Breast epithelium (tissue), 4 donors: ENCODE measurements at regions not wholly inside any gene's neighbourhood (a gene's known extent, or its start where the extent isn't known, plus 50 kb on each side); places are given as distances from the start of the nearest gene placed in this dataset.
A peak's percentile ranks its signal among the peaks of the same experiment; 100 is the strongest.

ENCODE experiments used
- DNase-seq, 2 donors: peaks; one replicate each; pipeline ENCODE4 v3.0.0-alpha.2; 2019; ENCODE audit warnings: low spot score in 2 of 2
- H3K27ac ChIP-seq, 2 donors: fragments of 200-600 bp; sonication (generic) in 1 of 2; one replicate each; pipeline ENCODE4 v1.5.1; 2016 to 2019; ENCODE audit warnings: mild to moderate bottlenecking in 1 of 2
- H3K27me3 ChIP-seq, 2 donors: fragments of 200-600 bp; sonication (generic) in 1 of 2; one replicate each; pipeline versions ENCODE4 v1.5.1 to v1.6.0; 2017 to 2019; ENCODE audit warnings: control low read depth in 1 of 2, mild to moderate bottlenecking in 1 of 2
- H3K36me3 ChIP-seq: fragments of 200-600 bp; one replicate; pipeline ENCODE4 v1.5.1; 2019
- H3K4me1 ChIP-seq, 2 donors: fragments of 200-600 bp; sonication (generic); one replicate each; pipeline ENCODE4 v1.5.1; 2016 to 2019; ENCODE audit warnings: control low read depth in 1 of 2
- H3K4me3 ChIP-seq, 3 donors: fragments of 200-600 bp; sonication (generic); 1 replicate in 2 of 3; 2 replicates in 1 of 3; pipeline ENCODE4 v1.5.1; 2016 to 2019; ENCODE audit warnings: mild to moderate bottlenecking in 3 of 3, moderate library complexity in 2 of 3
- H3K9me3 ChIP-seq, 2 donors: fragments of 200-600 bp; sonication (generic) in 1 of 2; one replicate each; pipeline ENCODE4 v1.5.1; 2016 to 2019; ENCODE audit warnings: control low read depth in 1 of 2
- POLR2A ChIP-seq: fragments of 450-650 bp; IDR thresholded peaks from one replicate; pipeline ENCODE4 v1.6.1; 2016; ENCODE audit warnings: antibody characterized with exemption, mild to moderate bottlenecking, moderate library complexity
- POLR2AphosphoS5 ChIP-seq, 3 donors: sonication (generic); formaldehyde crosslinking; IDR thresholded peaks; one replicate each; pipeline ENCODE4 v1.6.1; 2017; ENCODE audit warnings: antibody characterized with exemption in 3 of 3
- intact Hi-C: fragments of 100-400 bp; cut with DNase I; formaldehyde crosslinking; loops from one replicate; pipeline ENCODE4 v1.15.1; 2023; ENCODE audit warnings: low total_unique reads
- TF ChIP-seq, protein P1 (sequence below), 3 donors: fragments of 450-650 bp; IDR thresholded peaks; one replicate each; pipeline ENCODE4 v1.5.1; 2016 to 2017; ENCODE audit warnings: antibody characterized with exemption in 3 of 3, mild to moderate bottlenecking in 3 of 3, moderate library complexity in 3 of 3

DNA sequence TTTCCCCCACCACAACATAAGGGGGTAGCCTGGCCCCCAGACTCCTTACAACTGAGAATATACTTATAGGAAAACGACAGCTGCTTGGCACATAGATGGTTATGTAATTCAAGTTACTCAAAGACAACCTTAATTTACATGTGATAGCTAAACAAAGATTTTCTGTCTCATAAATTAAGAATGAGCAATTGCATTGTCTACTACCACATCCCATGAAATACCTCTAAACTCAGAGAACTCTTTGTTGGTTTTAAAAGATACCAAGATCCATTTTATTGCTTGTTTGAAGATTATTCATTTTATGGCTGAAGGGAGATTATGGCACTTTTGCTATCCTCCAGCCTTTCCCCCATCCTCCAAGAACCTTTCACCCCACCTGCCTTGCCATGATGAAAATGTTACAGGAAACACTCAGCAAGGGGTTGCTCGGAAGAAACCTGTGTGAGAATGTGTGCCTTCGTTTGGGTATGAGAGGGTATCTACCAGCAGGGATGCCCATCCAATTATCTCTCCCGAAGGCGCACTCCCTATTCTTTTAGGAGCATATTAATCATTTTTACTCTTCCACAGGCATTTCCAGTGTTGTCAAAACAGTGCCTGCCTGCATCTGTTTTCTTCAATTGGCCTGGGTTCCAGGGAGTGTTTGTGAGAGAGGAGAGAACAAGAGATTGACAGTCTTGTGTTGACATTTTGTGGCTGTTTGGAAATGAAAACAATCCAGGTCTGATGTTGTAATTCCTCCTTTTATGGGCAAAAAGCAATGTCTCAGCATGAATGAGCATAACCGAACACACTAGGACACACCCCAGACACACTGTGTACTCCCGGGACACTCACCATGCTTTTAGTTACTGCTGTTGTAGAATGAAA, 208.0 kb upstream of the ANKRD55 start:
- TF ChIP-seq POLR2A (peak; percentile 19), POLR2AphosphoS5 (IDR thresholded peaks at IDR 0.05) (peak in 1 of 3 donors; percentile 39)
- TF ChIP-seq, protein P1, sequence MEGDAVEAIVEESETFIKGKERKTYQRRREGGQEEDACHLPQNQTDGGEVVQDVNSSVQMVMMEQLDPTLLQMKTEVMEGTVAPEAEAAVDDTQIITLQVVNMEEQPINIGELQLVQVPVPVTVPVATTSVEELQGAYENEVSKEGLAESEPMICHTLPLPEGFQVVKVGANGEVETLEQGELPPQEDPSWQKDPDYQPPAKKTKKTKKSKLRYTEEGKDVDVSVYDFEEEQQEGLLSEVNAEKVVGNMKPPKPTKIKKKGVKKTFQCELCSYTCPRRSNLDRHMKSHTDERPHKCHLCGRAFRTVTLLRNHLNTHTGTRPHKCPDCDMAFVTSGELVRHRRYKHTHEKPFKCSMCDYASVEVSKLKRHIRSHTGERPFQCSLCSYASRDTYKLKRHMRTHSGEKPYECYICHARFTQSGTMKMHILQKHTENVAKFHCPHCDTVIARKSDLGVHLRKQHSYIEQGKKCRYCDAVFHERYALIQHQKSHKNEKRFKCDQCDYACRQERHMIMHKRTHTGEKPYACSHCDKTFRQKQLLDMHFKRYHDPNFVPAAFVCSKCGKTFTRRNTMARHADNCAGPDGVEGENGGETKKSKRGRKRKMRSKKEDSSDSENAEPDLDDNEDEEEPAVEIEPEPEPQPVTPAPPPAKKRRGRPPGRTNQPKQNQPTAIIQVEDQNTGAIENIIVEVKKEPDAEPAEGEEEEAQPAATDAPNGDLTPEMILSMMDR (IDR thresholded peaks at IDR 0.05): no peak
- intact Hi-C loops: no loop called here
- Histone ChIP-seq H3K27me3 (no peaks in the 10 kb centered on the region), H3K36me3 (no peaks in the 10 kb centered on the region), H3K9me3 (no peaks in the 10 kb centered on the region), H3K27ac (peak overlapping the region; percentile 4 to 34), H3K4me3 (no peak overlapping the region), H3K4me1 (no peaks in the 10 kb centered on the region)
- no peak for DNase-seq

DNA sequence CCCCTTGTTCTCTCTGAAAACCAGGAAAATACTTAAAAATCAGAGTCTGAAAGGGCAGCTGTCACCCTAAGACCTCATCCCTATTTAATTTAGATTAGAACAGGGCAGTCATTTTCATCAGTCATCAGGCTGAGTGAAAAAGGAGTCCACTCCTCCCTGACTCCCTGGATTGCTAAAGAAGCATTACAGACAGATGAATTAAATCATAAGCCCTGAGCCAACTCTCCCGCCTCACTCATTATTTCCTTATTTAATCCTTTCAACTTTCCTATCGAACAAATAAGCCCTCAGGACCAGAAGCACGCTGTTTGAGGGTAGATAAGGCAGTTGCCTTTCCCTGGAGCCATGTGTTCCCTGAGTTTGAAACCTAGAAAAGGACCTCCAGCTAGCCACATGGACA, 201.9 kb upstream of the ANKRD55 start:
- DNase-seq: no peak
- H3K36me3 ChIP-seq: no peaks in the 10 kb centered on the region
- no peaks in the 10 kb centered on the region for H3K9me3 ChIP-seq
- no peak overlapping the region for H3K27ac ChIP-seq
- no peaks in the 10 kb centered on the region for H3K27me3 ChIP-seq
- intact Hi-C loops: no loop called here
- H3K4me3 ChIP-seq: no peak overlapping the region
- TF ChIP-seq POLR2AphosphoS5 (IDR thresholded peaks at IDR 0.05): no peak
- TF ChIP-seq POLR2A: no peak
- TF ChIP-seq, protein P1 (IDR thresholded peaks at IDR 0.05): no peak
- no peaks in the 10 kb centered on the region for H3K4me1 ChIP-seq

DNA sequence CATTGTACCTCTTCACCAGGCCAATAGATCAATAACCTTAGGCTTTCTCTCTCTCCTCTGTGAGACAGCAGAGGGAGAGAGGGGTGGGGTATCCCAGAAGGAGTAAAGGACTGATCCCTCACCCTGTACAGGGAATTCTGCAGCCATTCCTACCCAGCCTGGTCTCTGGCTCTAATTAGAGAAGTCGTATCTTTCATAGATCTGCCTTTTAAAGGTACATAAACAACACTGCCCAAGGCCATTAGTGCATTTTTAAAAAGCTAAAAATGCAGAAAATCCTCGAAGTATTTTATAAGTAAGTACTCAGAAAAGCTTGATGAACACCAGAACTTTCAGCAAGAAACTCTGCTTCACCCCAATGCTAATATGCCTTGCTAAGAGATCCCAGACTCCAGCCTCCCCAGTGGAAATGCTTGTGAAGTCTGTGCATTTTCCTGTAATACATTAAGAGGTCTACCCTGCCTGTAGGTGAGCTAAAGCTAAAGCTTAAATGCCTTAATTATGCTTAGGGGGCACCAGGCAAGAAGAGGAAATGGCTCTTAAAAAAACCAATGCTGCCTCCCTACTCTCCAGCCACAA, 200.0 kb upstream of the ANKRD55 start:
- Histone ChIP-seq H3K27ac (no peak overlapping the region), H3K4me3 (no peak overlapping the region), H3K36me3 (no peaks in the 10 kb centered on the region), H3K9me3 (no peaks in the 10 kb centered on the region), H3K4me1 (no peaks in the 10 kb centered on the region), H3K27me3 (no peaks in the 10 kb centered on the region)
- no peak for DNase-seq
- no peak for TF ChIP-seq POLR2A
- no peak for TF ChIP-seq POLR2AphosphoS5 (IDR thresholded peaks at IDR 0.05)
- TF ChIP-seq, protein P1 (IDR thresholded peaks at IDR 0.05): no peak
- intact Hi-C loops: no loop called here

DNA sequence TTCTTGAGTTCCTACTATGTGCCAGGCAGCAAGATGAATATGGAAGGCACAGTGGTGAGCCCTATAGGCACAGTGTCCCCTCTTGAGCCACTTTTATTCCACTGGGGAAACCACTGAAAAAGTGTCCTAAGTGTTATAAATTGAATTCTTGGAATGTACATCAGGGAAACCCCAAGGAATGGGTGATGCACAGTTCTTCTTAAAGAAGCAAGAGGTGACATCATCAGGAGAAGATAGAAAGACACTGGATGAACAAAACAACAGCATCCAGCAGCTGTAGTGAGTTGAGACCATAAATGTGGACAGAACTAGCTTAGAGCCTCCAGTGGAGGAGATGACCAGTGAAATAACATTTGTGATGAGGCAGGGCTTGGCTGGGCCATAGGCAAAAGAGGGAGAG, 199.2 kb upstream of the ANKRD55 start:
- no peak overlapping the region for H3K27ac ChIP-seq
- no peaks in the 10 kb centered on the region for H3K9me3 ChIP-seq
- no peaks in the 10 kb centered on the region for H3K27me3 ChIP-seq
- H3K4me3 ChIP-seq: no peak overlapping the region
- intact Hi-C loops: no loop called here
- H3K36me3 ChIP-seq: no peaks in the 10 kb centered on the region
- TF ChIP-seq POLR2A (no peak), POLR2AphosphoS5 (IDR thresholded peaks at IDR 0.05) (no peak)
- TF ChIP-seq, protein P1 (IDR thresholded peaks at IDR 0.05): no peak
- no peaks in the 10 kb centered on the region for H3K4me1 ChIP-seq
- no peak for DNase-seq

DNA sequence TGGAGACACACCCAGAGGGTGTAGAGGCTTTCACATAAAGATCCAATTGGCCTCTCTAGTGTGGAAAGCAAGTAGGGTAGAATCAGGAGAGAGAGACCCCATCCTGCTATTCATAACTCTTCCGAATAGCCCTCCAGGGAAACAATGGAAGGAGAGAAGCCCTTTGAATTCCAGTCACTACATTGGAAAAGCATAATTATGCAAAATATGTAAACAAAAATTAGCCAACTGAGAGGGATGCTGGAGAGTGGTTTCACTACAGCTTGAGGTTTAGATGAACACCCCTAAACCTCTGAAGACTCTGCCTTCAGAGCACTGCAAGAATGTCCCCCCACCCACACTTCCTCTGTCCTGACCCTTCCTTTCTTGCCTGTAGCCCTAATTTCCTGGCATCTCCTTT, 197.3 kb upstream of the ANKRD55 start:
- Histone ChIP-seq H3K9me3 (no peaks in the 10 kb centered on the region), H3K27ac (no peak overlapping the region), H3K27me3 (no peaks in the 10 kb centered on the region), H3K4me1 (no peaks in the 10 kb centered on the region), H3K36me3 (no peaks in the 10 kb centered on the region), H3K4me3 (no peak overlapping the region)
- intact Hi-C loops: no loop called here
- no peak for DNase-seq
- no peak for TF ChIP-seq POLR2A
